Fibroblast of skin of scalp (primary cell): ENCODE measurements at regions not wholly inside any gene's neighbourhood (a gene's known extent, or its start where the extent isn't known, plus 50 kb on each side); places are given as distances from the start of the nearest gene placed in this dataset.

Experiments
- DNase-seq: peaks from one replicate; pipeline ENCODE4 v3.0.0-alpha.2; 2013

GRCh38 chr5:145708169-145708568, 127.0 kb downstream of the PRELID2 start:
- DNase-seq = no peak

GRCh38 chr5:145704724-145705123, 130.4 kb downstream of the PRELID2 start:
- DNase-seq = no peak

- no peak for DNase-seq
These were observed 131.3 kb downstream of the PRELID2 start for GRCh38 chr5:145703856-145704255.

GRCh38 chr5:145701404-145701803, 133.7 kb downstream of the PRELID2 start:
- DNase-seq = no peak

GRCh38 chr5:145699846-145700245, 135.3 kb downstream of the PRELID2 start:
- no peak for DNase-seq

- DNase-seq = peak; percentile 54
These were observed 137.7 kb downstream of the PRELID2 start for GRCh38 chr5:145697251-145697990.

GRCh38 chr5:145689235-145689634, 145.9 kb downstream of the PRELID2 start:
- DNase-seq = no peak

- DNase-seq = no peak
These were observed 147.2 kb downstream of the PRELID2 start for GRCh38 chr5:145687943-145688342.

- no peak for DNase-seq
These were observed 149.7 kb downstream of the PRELID2 start for GRCh38 chr5:145685417-145685816.

- DNase-seq = no peak
These were observed 151.7 kb downstream of the PRELID2 start for GRCh38 chr5:145683431-145683830.

- no peak for DNase-seq
These were observed 152.8 kb downstream of the PRELID2 start for GRCh38 chr5:145682197-145682899.

- DNase-seq = peak; percentile 77
These were observed 153.5 kb downstream of the PRELID2 start for GRCh38 chr5:145681686-145682085.

- no peak for DNase-seq
These were observed 153.9 kb downstream of the PRELID2 start for GRCh38 chr5:145681216-145681615.

GRCh38 chr5:145680767-145681166, 154.4 kb downstream of the PRELID2 start:
- DNase-seq = no peak

- no peak for DNase-seq
These were observed 155.0 kb downstream of the PRELID2 start for GRCh38 chr5:145680169-145680568.

GRCh38 chr5:145678255-145678654, 156.9 kb downstream of the PRELID2 start:
- DNase-seq = no peak

- DNase-seq = no peak
These were observed 161.4 kb downstream of the PRELID2 start for GRCh38 chr5:145673786-145674185.

GRCh38 chr5:145668714-145669113, 166.4 kb downstream of the PRELID2 start:
- no peak for DNase-seq

- no peak for DNase-seq
These were observed 167.4 kb downstream of the PRELID2 start for GRCh38 chr5:145667742-145668141.

GRCh38 chr5:145666591-145666990, 168.6 kb downstream of the PRELID2 start:
- DNase-seq = no peak

- no peak for DNase-seq
These were observed 173.2 kb downstream of the PRELID2 start for GRCh38 chr5:145661737-145662485.

- DNase-seq = peak; percentile 72
These were observed 174.1 kb downstream of the PRELID2 start for GRCh38 chr5:145660897-145661640.

GRCh38 chr5:145658435-145658834, 176.7 kb downstream of the PRELID2 start:
- DNase-seq = no peak
